ENCODE measurements at regions not wholly inside any gene's neighbourhood (a gene's known extent, or its start where the extent isn't known, plus 50 kb on each side); places are given as distances from the start of the nearest gene placed in this dataset.

- TF ChIP-seq GMEB2 (CRISPR knock-in tag; IDR thresholded peaks at IDR 0.05; ENCODE audit: low read depth) (no peak), ZSCAN21 (CRISPR knock-in tag; IDR thresholded peaks at IDR 0.05; ENCODE audit: borderline replicate concordance) (no peak), CTCF (CRISPR knock-in tag; IDR thresholded peaks at IDR 0.05) (peak; percentile 40), ZNF513 (CRISPR knock-in tag; conservative IDR thresholded peaks at IDR 0.05) (no peak), ISL2 (CRISPR knock-in tag; IDR thresholded peaks at IDR 0.05) (no peak), HNRNPH1 (optimal IDR thresholded peaks at IDR 0.05; ENCODE audit: low read depth, low read length) (no peak), FOXP4 (CRISPR knock-in tag; IDR thresholded peaks at IDR 0.05) (no peak), LCORL (IDR thresholded peaks at IDR 0.05) (no peak), LCORL (CRISPR knock-in tag; IDR thresholded peaks at IDR 0.05) (no peak), MTERF4 (CRISPR knock-in tag; IDR thresholded peaks at IDR 0.05) (no peak), MIER3 (CRISPR knock-in tag; IDR thresholded peaks at IDR 0.05; ENCODE audit: borderline replicate concordance) (no peak), MTA1 (CRISPR knock-in tag; IDR thresholded peaks at IDR 0.05; ENCODE audit: borderline replicate concordance) (0 out of 2 replicates have a peak, but pooled peaks have one; percentile 20), ZNF124 (CRISPR knock-in tag; IDR thresholded peaks at IDR 0.05) (no peak)
These were observed 171.0 kb upstream of the PZP start (continued) for GRCh38 chr12:9379023-9379742.
